DND-41 (cell line): ENCODE measurements at regions not wholly inside any gene's neighbourhood (a gene's known extent, or its start where the extent isn't known, plus 50 kb on each side); places are given as distances from the start of the nearest gene placed in this dataset.

ENCODE experiments used
- ATAC-seq: fragments of 200-7000 bp; cut with Tn5 transposase; 3 replicates; pipeline ENCODE4 v1.9.1; 2021; ENCODE audit warnings: low read depth; ENCODE audit not compliant: insufficient read depth
- DNase-seq: peaks from one replicate; pipeline ENCODE4 v3.0.0-alpha.2; 2020
- H2AFZ ChIP-seq: 2 replicates; pipeline ENCODE4 v1.6.0; 2012; ENCODE audit warnings: low read depth, low read length
- H3K27ac ChIP-seq: 2 replicates; pipeline ENCODE4 v1.5.1; 2012; ENCODE audit warnings: low read length, inconsistent platforms
- H3K27me3 ChIP-seq: fragments of 200-600 bp; sonication (generic); 2 replicates; pipeline ENCODE4 v1.6.0; 2012; ENCODE audit warnings: low read length, mild to moderate bottlenecking, inconsistent platforms; ENCODE audit not compliant: insufficient read depth, poor library complexity
- H3K36me3 ChIP-seq: 2 replicates; pipeline ENCODE4 v1.5.1; 2012; ENCODE audit warnings: low read length, inconsistent platforms; ENCODE audit not compliant: insufficient read depth
- H3K4me1 ChIP-seq: 2 replicates; pipeline ENCODE4 v1.5.1; 2012; ENCODE audit warnings: mild to moderate bottlenecking, low read length; ENCODE audit not compliant: insufficient read depth
- H3K4me2 ChIP-seq: 2 replicates; pipeline ENCODE4 v1.6.0; 2012; ENCODE audit warnings: mild to moderate bottlenecking, moderate library complexity, low read length, inconsistent platforms; ENCODE audit not compliant: insufficient read depth
- H3K4me3 ChIP-seq, 2 experiments: fragments of 200-600 bp in 1 of 2; shearing (Covaris generic) in 1 of 2; 2 replicates each; pipeline ENCODE4 v1.5.1; 2012 to 2016; ENCODE audit warnings: inconsistent platforms in 2 of 2, low read length in 2 of 2, mild to moderate bottlenecking in 2 of 2, low read depth in 1 of 2, moderate library complexity in 1 of 2
- H3K79me2 ChIP-seq: 2 replicates; pipeline ENCODE4 v1.6.0; 2012; ENCODE audit warnings: low read length, inconsistent platforms; ENCODE audit not compliant: insufficient read depth
- H3K9ac ChIP-seq: 2 replicates; pipeline ENCODE4 v1.6.0; 2012; ENCODE audit warnings: low read depth, mild to moderate bottlenecking, inconsistent platforms, low read length, moderate library complexity
- H3K9me3 ChIP-seq: 2 replicates; pipeline ENCODE4 v1.5.1; 2012; ENCODE audit warnings: low read length, moderate library complexity, mild to moderate bottlenecking, inconsistent platforms; ENCODE audit not compliant: insufficient read depth, severe bottlenecking
- H4K20me1 ChIP-seq: 2 replicates; pipeline ENCODE4 v1.6.0; 2012; ENCODE audit warnings: low read length; ENCODE audit not compliant: insufficient read depth
- CTCF ChIP-seq: IDR thresholded peaks from 2 replicates; pipeline ENCODE4 v1.5.1; 2012; ENCODE audit warnings: borderline replicate concordance, low read length, moderate library complexity, mild to moderate bottlenecking; ENCODE audit not compliant: poor library complexity, severe bottlenecking; ENCODE audit errors: extremely low read depth
- EZH2 ChIP-seq: IDR thresholded peaks from 3 replicates; pipeline ENCODE4 v1.6.1; 2012; ENCODE audit warnings: borderline replicate concordance, low read depth, mild to moderate bottlenecking, moderate library complexity, low read length, inconsistent platforms; ENCODE audit not compliant: severe bottlenecking

GRCh38 chr6:56756219-56756789, 113.6 kb upstream of the DST start:
- no peak overlapping the region for H3K9ac ChIP-seq
- H4K20me1 ChIP-seq, result no peaks in the 10 kb centered on the region

GRCh38 chr6:56755040-56755439, 112.4 kb upstream of the DST start:
- Histone ChIP-seq H3K4me1 (no peaks in the 10 kb centered on the region), H3K9ac (no peak overlapping the region), H4K20me1 (no peaks in the 10 kb centered on the region), H2AFZ (no peak overlapping the region), H3K79me2 (no peaks in the 10 kb centered on the region), H3K4me3 (no peak overlapping the region), H3K36me3 (no peaks in the 10 kb centered on the region), H3K9me3 (no peaks in the 10 kb centered on the region), H3K27ac (no peak overlapping the region), H3K27me3 (no peaks in the 10 kb centered on the region), H3K4me2 (no peak overlapping the region)
- no peak for ATAC-seq
- DNase-seq, result no peak
- TF ChIP-seq CTCF (no peak), EZH2 (no peak)

More at GRCh38 chr6:56756219-56756789, 113.6 kb upstream of the DST start:
- DNase-seq (no peak), ATAC-seq (no peak)
- Histone ChIP-seq H3K4me1 (no peaks in the 10 kb centered on the region), H3K27ac (no peak overlapping the region), H3K79me2 (no peaks in the 10 kb centered on the region), H3K9me3 (no peaks in the 10 kb centered on the region), H3K4me3 (no peak overlapping the region), H3K4me2 (no peak overlapping the region), H2AFZ (no peak overlapping the region), H3K36me3 (no peaks in the 10 kb centered on the region), H3K27me3 (no peaks in the 10 kb centered on the region)
- TF ChIP-seq EZH2, result no peak
- no peak for TF ChIP-seq CTCF

GRCh38 chr6:56753811-56754210, 111.1 kb upstream of the DST start:
- H3K27me3 ChIP-seq, result no peaks in the 10 kb centered on the region
- no peak overlapping the region for H3K27ac ChIP-seq
- H3K9me3 ChIP-seq, result no peaks in the 10 kb centered on the region
- no peaks in the 10 kb centered on the region for H3K4me1 ChIP-seq
- ATAC-seq (no peak), DNase-seq (no peak)
- no peak for TF ChIP-seq CTCF
- no peak for TF ChIP-seq EZH2
- H3K4me3 ChIP-seq, result no peak overlapping the region
- no peaks in the 10 kb centered on the region for H3K79me2 ChIP-seq
- no peak overlapping the region for H3K9ac ChIP-seq
- H3K4me2 ChIP-seq, result no peak overlapping the region
- no peak overlapping the region for H2AFZ ChIP-seq
- H3K36me3 ChIP-seq, result no peaks in the 10 kb centered on the region
- H4K20me1 ChIP-seq, result no peaks in the 10 kb centered on the region

GRCh38 chr6:56752534-56752933, 109.8 kb upstream of the DST start:
- ATAC-seq (no peak), DNase-seq (no peak)
- no peaks in the 10 kb centered on the region for H4K20me1 ChIP-seq
- H3K9me3 ChIP-seq, result no peaks in the 10 kb centered on the region
- H3K4me2 ChIP-seq, result no peak overlapping the region
- H3K79me2 ChIP-seq, result no peaks in the 10 kb centered on the region
- no peaks in the 10 kb centered on the region for H3K27me3 ChIP-seq
- no peaks in the 10 kb centered on the region for H3K4me1 ChIP-seq
- H3K27ac ChIP-seq, result no peak overlapping the region
- TF ChIP-seq CTCF (no peak), EZH2 (no peak)
- no peaks in the 10 kb centered on the region for H3K36me3 ChIP-seq
- H3K9ac ChIP-seq, result no peak overlapping the region
- H2AFZ ChIP-seq, result no peak overlapping the region
- H3K4me3 ChIP-seq, result no peak overlapping the region
